ENCODE measurements at regions not wholly inside any gene's neighbourhood (a gene's known extent, or its start where the extent isn't known, plus 50 kb on each side); places are given as distances from the start of the nearest gene placed in this dataset.

DNA sequence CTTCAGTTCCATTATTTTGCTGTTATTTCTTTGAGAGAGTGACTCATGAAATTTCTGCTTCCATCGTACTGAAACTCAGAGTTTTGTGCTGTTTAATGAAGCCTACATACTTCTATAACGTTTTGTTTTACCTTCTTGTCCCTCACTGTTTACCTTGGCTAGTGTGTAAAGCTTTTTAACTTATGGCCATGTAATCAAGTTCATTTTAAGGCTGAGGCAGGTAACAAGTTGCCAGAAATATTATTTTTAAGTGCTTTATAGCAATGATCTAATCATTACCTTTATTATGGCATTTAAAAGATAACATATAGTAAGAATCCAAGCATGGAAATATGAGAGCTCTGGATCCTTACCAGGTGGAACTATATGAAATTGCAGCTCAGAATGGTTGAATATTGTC is 102.3 kb upstream of the FAT1 start:
- TF ChIP-seq POLR2AphosphoS5 (IDR thresholded peaks at IDR 0.05) = no peak
- TF ChIP-seq, protein P1, sequence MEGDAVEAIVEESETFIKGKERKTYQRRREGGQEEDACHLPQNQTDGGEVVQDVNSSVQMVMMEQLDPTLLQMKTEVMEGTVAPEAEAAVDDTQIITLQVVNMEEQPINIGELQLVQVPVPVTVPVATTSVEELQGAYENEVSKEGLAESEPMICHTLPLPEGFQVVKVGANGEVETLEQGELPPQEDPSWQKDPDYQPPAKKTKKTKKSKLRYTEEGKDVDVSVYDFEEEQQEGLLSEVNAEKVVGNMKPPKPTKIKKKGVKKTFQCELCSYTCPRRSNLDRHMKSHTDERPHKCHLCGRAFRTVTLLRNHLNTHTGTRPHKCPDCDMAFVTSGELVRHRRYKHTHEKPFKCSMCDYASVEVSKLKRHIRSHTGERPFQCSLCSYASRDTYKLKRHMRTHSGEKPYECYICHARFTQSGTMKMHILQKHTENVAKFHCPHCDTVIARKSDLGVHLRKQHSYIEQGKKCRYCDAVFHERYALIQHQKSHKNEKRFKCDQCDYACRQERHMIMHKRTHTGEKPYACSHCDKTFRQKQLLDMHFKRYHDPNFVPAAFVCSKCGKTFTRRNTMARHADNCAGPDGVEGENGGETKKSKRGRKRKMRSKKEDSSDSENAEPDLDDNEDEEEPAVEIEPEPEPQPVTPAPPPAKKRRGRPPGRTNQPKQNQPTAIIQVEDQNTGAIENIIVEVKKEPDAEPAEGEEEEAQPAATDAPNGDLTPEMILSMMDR (IDR thresholded peaks at IDR 0.05) = no peak
- no peak for TF ChIP-seq POLR2A (IDR thresholded peaks at IDR 0.05)

Measured in transverse colon (tissue), 4 donors.